GM19467 (cell line): ENCODE measurements at regions not wholly inside any gene's neighbourhood (a gene's known extent, or its start where the extent isn't known, plus 50 kb on each side); places are given as distances from the start of the nearest gene placed in this dataset.
A peak's percentile ranks its signal among the peaks of the same experiment; 100 is the strongest.
"Not testable (repeated sequence)": the region's sequence is repeated elsewhere in the genome, so short reads cannot be mapped to it uniquely, and the experiment has no call there.

ENCODE experiments used
- ATAC-seq: cut with Tn5 transposase; IDR thresholded peaks from one replicate; pipeline ENCODE4 v1.9.1; 2021; ENCODE audit warnings: mild to moderate bottlenecking, moderate library complexity; ENCODE audit not compliant: unreplicated experiment

GRCh38 chr22:22169923-22170322, 74.7 kb upstream of the VPREB1 start:
- no peak for ATAC-seq

GRCh38 chr22:22168941-22169867, 75.4 kb upstream of the VPREB1 start:
- no peak for ATAC-seq

- peak; percentile 28 for ATAC-seq
These were observed 76.2 kb upstream of the VPREB1 start for GRCh38 chr22:22168190-22168940.

DNA sequence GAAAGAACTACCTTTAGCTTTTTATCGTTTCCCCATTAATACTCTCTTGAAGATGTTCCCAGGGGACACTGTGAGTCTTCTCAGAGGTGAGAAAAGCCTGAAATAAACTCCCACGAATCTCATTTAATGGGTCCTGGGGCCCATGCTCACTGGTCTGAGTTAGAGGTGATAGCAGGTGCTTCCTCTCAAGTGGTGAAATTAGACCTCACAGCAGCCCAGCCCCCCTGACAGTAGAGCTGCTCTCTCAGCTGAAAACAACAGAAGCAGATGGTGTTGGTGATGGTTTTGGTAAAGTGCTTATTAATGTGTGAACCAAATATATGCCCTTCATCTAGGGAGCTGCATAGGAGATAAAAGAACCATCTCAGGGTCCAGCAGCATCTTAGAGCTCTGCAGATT, 76.8 kb upstream of the VPREB1 start:
- peak; percentile 80 for ATAC-seq

DNA sequence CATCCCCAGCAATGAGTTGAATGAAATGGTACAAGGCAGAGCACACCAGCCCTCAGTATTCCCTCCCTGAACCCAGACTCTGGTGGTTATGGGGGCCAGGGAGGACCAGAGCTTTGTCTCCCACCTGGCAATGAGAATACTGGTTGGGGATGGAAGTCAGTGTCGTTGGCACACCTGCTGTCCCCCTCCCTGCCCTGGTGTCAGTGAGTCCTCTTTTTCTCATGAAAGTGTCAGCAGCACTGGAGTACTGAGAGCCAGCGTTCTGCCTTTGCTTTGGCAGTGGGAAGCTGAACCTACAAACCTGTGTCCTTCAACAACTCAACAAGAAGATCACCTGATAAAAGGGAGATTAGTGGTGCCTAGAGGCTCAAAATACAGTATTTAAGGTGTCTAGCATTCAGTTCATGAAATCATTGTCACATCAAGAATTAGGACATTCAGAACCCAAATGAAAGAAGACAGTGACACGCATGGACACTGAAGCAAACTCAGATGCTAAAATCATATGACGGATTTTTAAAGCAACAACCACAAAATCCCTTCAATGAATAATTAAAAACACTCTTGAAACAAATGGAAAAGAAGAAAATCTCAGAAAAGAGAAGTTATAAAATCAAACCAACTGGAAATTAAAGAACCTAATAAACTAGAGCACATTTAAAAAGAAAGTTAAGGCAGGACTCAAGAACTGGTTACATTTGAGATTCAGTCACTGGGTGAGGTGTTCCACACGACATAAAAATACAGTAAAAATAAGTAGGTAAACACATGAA, 77.5 kb upstream of the VPREB1 start:
- no peak for ATAC-seq

GRCh38 chr22:22165936-22166710, 78.5 kb upstream of the VPREB1 start:
- no peak for ATAC-seq

- ATAC-seq, result no peak
These were observed 79.9 kb upstream of the VPREB1 start for GRCh38 chr22:22164541-22165272.

GRCh38 chr22:22161924-22162851, 82.4 kb upstream of the VPREB1 start:
- ATAC-seq, result no peak

GRCh38 chr22:22160768-22161167, 83.8 kb upstream of the VPREB1 start:
- not testable (repeated sequence) for ATAC-seq

DNA sequence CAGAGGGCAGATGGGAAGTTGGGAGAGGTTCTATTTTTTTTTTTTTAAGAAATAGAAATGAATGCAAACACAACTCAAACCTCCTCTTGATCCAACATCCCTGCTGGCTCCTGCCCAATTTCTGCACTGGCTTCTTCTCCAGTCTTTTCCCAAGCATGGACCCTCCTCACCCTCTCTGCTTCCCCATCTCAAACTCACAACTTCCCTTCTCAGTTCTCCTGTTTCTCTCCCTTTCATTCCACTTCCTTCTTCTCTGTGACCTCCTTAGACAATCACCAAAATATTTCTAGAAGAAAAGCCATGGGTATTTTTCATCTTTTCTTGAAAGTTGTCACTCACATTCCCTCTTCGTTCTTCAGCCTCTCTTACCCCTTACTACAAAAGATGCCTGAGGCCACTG, 85.2 kb upstream of the VPREB1 start:
- no peak for ATAC-seq

- no peak for ATAC-seq
These were observed 85.6 kb upstream of the VPREB1 start for GRCh38 chr22:22158965-22159364.

- no peak for ATAC-seq
These were observed 86.3 kb upstream of the VPREB1 start for GRCh38 chr22:22158207-22158816.

- no peak for ATAC-seq
These were observed 87.2 kb upstream of the VPREB1 start for GRCh38 chr22:22157348-22157725.

DNA sequence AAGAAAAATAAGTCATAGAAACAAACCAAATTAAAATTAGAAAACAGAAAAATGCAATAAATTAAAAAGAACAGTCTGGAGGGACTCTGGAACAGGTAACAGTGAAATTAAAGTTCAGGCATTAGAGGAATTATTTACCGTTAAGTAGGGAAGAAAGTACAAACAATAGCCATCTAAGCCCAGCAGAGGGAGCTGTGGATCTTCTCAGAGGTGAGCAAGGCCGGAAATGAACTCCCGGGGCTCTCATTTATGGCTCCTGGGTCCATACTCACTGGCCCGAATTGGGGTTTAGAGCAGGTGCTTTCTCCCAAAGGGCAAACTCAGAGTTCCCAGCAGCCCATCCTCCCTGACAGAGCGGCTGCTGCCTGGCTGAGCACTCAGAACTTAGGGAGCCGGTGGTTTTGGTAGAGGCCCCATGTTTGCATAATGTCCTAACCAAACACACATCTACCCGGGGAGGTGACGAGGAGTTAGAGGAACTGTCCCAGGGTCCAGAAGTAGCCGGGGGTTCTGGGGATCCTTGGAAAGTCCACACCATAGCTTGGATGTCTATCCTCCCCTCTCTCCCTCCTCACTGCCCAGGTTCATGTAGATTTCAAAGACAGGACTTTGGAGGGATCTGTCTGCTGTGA, 87.8 kb upstream of the VPREB1 start:
- no peak for ATAC-seq

- no peak for ATAC-seq
These were observed 88.3 kb upstream of the VPREB1 start for GRCh38 chr22:22156348-22156715.

DNA sequence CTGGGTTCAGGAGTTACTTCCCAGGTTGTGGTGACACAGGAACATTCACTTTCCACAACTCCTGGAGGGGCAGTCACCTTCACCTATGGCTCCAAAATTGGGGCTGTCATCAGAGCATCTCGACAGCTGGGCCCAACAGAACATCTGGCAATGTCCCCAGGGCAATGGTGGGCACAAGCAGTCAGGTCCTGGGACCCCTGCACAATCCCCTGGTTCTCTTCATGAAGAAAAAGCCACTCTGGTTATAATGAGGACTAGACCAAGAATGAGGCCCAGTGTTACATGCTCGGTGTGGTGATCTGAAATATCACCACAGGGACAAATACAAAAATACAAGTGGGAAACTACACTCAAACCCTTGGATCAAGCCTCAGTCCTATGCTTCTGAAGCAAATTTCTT, 89.0 kb upstream of the VPREB1 start:
- no peak for ATAC-seq

DNA sequence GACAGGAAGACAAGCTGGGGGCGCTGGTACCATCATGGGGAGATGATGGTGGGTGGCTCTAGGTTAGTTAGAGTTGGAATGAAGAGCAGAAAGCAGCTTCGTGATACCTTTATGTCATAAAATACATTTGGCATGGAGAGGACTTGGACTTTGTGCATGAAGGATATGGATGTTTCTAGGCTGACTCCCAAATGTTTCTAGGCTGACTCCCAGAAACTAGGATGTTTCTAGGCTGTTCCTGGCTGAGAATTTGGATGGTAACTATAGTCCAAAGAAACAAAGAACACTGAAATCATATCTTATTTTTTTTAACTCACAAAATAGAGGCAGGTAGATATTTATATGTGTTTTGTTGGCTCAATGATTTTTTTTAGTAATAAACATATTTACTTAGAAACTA, 89.4 kb upstream of the VPREB1 start:
- ATAC-seq, result no peak

DNA sequence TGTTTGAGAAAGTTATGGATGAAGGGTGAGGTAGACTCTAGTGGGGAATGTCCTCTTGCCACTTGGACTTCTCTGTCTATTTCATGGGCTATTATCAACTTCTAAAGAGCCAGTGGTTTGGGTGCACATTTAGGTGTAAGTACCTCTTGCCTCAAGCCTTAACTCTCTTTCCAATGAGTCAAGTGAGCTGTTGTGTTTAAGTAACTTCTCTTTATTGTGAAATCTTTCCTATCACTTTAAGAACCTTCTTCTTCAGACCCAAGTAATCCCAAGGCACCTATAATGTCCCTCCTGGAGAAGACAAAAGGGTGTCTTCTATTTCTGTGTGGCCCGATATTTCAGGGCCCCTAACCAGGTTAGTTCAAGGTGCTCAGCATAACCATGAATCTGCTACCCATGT, 90.5 kb upstream of the VPREB1 start:
- no peak for ATAC-seq
